HFFc6 (cell line): ENCODE measurements at regions not wholly inside any gene's neighbourhood (a gene's known extent, or its start where the extent isn't known, plus 50 kb on each side); places are given as distances from the start of the nearest gene placed in this dataset.
"Not testable (repeated sequence)": the region's sequence is repeated elsewhere in the genome, so short reads cannot be mapped to it uniquely, and the experiment has no call there.

Experiments
- DNase-seq: peaks from one replicate; pipeline ENCODE4 v3.0.0-alpha.2; 2018
- H3K27ac Mint-ChIP-seq: 2 replicates; pipeline ENCODE4 v1.8.0; 2020; ENCODE audit warnings: mild to moderate bottlenecking, mixed read lengths
- H3K27me3 Mint-ChIP-seq: 2 replicates; pipeline ENCODE4 v1.8.0; 2021; ENCODE audit warnings: mild to moderate bottlenecking, moderate library complexity, mixed read lengths; ENCODE audit not compliant: insufficient read depth
- H3K36me3 Mint-ChIP-seq: 2 replicates; pipeline ENCODE4 v1.8.0; 2021; ENCODE audit warnings: low read depth, mixed read lengths
- H3K4me1 Mint-ChIP-seq: 2 replicates; pipeline ENCODE4 v1.8.0; 2020; ENCODE audit warnings: low read depth, mixed read lengths
- H3K4me3 Mint-ChIP-seq: 2 replicates; pipeline ENCODE4 v1.8.0; 2020; ENCODE audit warnings: mild to moderate bottlenecking, moderate library complexity, mixed read lengths
- H3K9me3 Mint-ChIP-seq: 2 replicates; pipeline ENCODE4 v1.8.0; 2020; ENCODE audit warnings: mild to moderate bottlenecking, mixed read lengths
- TF ChIP-seq, protein P1 (sequence below): fragments of 200-600 bp; sonication (generic); IDR thresholded peaks from 2 replicates; pipeline ENCODE4 v1.5.0; 2021; ENCODE audit warnings: antibody characterized with exemption, mild to moderate bottlenecking

DNA sequence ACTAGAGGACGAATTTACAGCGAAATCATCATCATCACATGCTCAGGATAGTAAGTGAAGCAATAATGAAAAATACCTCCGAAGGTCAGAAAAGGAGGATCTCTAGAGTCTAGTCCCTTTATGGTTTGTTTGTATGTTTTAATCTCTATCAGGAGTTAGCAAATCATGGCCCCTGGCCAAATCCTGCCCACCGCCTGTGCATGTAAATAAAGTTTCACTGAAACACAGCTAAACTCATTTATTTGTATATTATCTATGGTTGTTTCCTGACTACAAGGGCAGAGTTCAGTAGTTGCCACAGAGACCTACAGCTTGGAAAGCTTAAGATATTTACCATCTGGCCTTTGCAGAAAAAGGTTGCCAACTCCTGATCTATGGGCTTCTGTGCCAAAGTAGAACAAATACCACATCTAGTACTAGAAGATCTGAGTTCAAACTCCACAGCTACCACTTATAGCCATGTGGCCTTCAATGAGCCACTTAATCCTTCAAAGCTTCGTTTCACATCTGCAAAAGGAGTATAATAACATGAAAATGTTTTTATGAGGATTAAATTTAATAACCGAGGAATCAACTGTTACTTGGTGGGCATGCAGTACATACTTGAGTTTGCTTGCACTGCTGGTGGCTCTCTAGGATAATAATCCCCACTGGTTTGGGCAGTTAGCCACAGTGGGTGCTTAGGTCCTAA is 94.0 kb upstream of the KIF26B start:
- peaks cover 6% of the 10 kb centered on the region; the same call in 1 of the 2 replicates for H3K4me1 Mint-ChIP-seq
- H3K27ac Mint-ChIP-seq, result no peak overlapping the region

DNA sequence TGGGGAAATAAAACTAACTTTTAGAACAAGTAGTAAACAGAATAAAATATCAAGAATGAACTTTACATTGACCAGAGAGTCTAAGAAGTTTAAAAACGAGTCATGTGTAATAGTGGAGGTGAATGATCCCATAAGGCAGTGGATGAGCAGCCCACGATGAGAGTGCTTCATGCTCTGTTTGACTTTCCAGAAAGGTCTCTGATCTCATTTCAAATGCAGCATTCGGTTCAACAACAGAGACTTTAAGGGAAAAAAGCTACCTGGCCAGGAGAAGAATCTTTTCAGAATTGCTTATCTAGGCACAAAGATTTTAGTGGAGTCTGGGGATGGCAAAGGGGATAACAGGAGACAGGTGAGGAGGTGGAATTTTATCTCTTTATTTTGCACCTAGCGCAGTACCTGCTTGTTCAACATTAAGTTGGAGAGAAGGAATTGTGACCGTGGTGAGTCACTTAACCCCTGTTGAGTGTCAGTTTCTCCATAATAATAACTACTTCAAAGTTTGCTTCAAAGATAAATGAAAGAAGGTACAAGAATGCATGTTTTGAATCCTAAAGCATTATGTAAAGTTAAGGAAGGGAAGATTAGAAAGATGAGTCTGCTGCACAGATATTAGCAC is 94.9 kb upstream of the KIF26B start:
- H3K27me3 Mint-ChIP-seq, result no peaks in the 10 kb centered on the region
- no peak for DNase-seq
- peaks cover 6% of the 10 kb centered on the region; the same call in 1 of the 2 replicates for H3K4me1 Mint-ChIP-seq
- no peak overlapping the region for H3K27ac Mint-ChIP-seq
- H3K9me3 Mint-ChIP-seq, result no peaks in the 10 kb centered on the region
- TF ChIP-seq, protein P1, sequence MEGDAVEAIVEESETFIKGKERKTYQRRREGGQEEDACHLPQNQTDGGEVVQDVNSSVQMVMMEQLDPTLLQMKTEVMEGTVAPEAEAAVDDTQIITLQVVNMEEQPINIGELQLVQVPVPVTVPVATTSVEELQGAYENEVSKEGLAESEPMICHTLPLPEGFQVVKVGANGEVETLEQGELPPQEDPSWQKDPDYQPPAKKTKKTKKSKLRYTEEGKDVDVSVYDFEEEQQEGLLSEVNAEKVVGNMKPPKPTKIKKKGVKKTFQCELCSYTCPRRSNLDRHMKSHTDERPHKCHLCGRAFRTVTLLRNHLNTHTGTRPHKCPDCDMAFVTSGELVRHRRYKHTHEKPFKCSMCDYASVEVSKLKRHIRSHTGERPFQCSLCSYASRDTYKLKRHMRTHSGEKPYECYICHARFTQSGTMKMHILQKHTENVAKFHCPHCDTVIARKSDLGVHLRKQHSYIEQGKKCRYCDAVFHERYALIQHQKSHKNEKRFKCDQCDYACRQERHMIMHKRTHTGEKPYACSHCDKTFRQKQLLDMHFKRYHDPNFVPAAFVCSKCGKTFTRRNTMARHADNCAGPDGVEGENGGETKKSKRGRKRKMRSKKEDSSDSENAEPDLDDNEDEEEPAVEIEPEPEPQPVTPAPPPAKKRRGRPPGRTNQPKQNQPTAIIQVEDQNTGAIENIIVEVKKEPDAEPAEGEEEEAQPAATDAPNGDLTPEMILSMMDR, result no peak
- H3K4me3 Mint-ChIP-seq, result no peak overlapping the region
- peaks cover 10% of the 10 kb centered on the region for H3K36me3 Mint-ChIP-seq

More for the DNA sequence above, 94.0 kb upstream of the KIF26B start:
- TF ChIP-seq, protein P1, result no peak
- Mint-ChIP-seq H3K36me3 (peaks cover 5% of the 10 kb centered on the region; the same call in 1 of the 2 replicates), H3K27me3 (no peaks in the 10 kb centered on the region), H3K9me3 (no peaks in the 10 kb centered on the region), H3K4me3 (no peak overlapping the region)
- no peak for DNase-seq

DNA sequence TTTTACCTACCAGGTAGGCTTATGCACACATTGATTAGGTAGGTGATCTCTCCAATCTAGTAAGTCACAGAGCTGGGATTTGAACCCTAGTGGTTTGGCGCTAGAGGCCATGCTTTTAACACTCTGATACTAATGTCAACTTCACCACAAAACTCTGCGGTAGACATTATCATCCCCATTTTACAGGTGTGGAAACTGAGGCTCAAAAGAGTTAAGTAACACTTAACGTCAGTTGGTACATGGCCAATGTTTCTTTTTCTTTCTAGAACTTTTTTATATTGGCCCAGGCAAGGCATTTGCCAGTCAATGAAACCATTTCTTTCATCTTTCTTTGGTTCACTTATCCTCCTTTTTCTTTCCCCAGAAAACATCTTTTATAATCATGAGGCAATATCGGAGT is 95.9 kb upstream of the KIF26B start:
- Mint-ChIP-seq H3K9me3 (no peaks in the 10 kb centered on the region), H3K27me3 (peaks cover 1% of the 10 kb centered on the region; the same call in 1 of the 2 replicates), H3K27ac (no peak overlapping the region), H3K4me1 (peaks cover 6% of the 10 kb centered on the region; the same call in 1 of the 2 replicates), H3K36me3 (peaks cover 18% of the 10 kb centered on the region), H3K4me3 (no peak overlapping the region)
- TF ChIP-seq, protein P1, result no peak
- DNase-seq, result no peak

DNA sequence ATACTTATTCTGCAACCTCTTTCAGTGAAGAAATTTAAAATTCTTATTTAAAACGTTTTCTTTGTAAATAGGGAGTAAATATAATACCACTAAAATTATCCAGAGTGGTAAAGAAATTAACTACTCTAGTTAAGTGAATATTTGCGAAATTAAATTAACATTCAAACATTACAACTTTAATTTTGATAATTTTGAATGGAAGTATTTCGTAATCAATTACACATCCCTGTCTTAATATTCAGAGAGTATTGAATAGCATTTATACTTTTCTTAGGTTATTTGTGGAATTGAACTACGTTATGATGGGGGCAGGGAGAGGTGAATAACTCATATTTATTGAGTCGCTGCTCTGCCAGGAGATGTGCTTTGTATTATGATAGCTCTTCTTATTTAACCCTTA is 96.3 kb upstream of the KIF26B start:
- no peak overlapping the region for H3K27ac Mint-ChIP-seq
- DNase-seq, result no peak
- no peaks in the 10 kb centered on the region for H3K9me3 Mint-ChIP-seq
- peaks cover 1% of the 10 kb centered on the region; the same call in 1 of the 2 replicates for H3K27me3 Mint-ChIP-seq
- H3K36me3 Mint-ChIP-seq, result peaks cover 18% of the 10 kb centered on the region
- H3K4me3 Mint-ChIP-seq, result no peak overlapping the region
- peaks cover 6% of the 10 kb centered on the region; the same call in 1 of the 2 replicates for H3K4me1 Mint-ChIP-seq
- TF ChIP-seq, protein P1, result no peak

DNA sequence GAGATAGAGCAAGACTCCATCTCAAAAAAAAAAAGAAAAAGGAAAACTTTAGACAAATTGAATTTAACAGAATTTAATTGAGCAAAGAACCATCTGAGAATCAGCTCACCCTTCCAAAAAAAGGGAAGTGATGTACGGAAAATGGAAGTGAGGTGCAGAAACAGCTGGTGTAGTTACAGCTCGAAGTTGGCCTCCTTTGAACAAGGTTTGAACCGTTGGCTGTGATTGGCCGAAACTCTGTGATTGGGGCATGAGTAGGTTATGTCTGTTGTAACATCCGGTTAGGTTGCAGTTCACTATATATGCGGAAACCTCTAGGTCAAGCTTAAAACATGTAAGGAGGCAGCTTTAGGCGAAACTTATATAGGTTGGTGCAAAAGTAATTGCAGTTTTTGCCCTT is 97.9 kb upstream of the KIF26B start:
- no peak overlapping the region for H3K4me3 Mint-ChIP-seq
- H3K4me1 Mint-ChIP-seq, result peaks cover 6% of the 10 kb centered on the region; the same call in 1 of the 2 replicates
- H3K9me3 Mint-ChIP-seq, result no peaks in the 10 kb centered on the region
- DNase-seq, result no peak
- H3K36me3 Mint-ChIP-seq, result peaks cover 18% of the 10 kb centered on the region
- no peak overlapping the region for H3K27ac Mint-ChIP-seq
- TF ChIP-seq, protein P1, result no peak
- H3K27me3 Mint-ChIP-seq, result peaks cover 1% of the 10 kb centered on the region; the same call in 1 of the 2 replicates

DNA sequence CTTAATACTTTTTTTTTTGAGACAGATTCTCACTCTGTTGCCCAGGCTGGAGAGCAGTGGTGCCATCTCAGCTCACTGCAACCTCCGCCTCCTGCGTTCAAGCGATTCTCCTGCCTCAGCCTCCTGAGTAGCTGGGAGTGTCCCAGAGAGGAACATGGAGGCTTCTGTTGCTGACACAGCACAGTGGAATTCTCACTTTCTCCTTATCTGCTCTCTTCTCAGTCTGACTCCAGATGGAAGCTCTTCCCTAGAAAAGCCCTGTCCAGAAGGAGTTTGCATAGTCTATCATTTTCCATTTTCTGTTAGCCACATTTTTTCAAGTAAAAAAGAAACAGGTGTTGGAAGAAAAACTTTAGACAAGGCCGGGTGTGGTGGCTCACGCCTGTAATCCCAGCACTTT is 98.5 kb upstream of the KIF26B start:
- H3K4me3 Mint-ChIP-seq, H3K9me3 Mint-ChIP-seq, H3K4me1 Mint-ChIP-seq, H3K27me3 Mint-ChIP-seq, H3K27ac Mint-ChIP-seq, DNase-seq: not testable (repeated sequence)
- H3K36me3 Mint-ChIP-seq, result peaks cover 18% of the 10 kb centered on the region
